RCC 7860 (cell line): ENCODE measurements at regions not wholly inside any gene's neighbourhood (a gene's known extent, or its start where the extent isn't known, plus 50 kb on each side); places are given as distances from the start of the nearest gene placed in this dataset.

Experiments
- DNase-seq: peaks from one replicate; pipeline ENCODE4 v3.0.0-alpha.2; 2015; ENCODE audit warnings: low spot score
- FAIRE-seq: peaks from 2 replicates; lab custom pipeline; 2012; peaks lifted over from hg19 to GRCh38; lab: Jason Lieb, UNC

DNA sequence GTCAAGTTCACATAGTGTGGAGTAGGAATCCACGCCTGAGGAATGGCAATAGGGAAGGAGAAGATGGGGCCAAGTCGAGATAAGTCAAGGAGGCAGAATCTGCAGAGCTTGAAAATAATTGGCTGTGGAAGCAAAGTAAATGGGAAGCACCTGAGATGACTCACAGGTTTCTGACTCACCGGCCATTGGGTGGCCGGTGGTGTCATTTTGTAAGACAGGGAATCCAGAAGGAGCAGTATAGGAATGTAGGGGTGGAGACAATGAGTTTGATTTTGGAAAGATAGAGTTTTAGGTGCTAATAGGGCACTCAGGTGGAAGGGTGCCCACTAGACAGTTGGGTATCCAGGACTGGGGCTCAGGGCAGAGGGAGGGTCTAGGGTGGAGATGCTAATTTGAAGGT is 201.0 kb upstream of the MAMLD1 start:
- peak; percentile 78 for FAIRE-seq
- peak; percentile 42 for DNase-seq

DNA sequence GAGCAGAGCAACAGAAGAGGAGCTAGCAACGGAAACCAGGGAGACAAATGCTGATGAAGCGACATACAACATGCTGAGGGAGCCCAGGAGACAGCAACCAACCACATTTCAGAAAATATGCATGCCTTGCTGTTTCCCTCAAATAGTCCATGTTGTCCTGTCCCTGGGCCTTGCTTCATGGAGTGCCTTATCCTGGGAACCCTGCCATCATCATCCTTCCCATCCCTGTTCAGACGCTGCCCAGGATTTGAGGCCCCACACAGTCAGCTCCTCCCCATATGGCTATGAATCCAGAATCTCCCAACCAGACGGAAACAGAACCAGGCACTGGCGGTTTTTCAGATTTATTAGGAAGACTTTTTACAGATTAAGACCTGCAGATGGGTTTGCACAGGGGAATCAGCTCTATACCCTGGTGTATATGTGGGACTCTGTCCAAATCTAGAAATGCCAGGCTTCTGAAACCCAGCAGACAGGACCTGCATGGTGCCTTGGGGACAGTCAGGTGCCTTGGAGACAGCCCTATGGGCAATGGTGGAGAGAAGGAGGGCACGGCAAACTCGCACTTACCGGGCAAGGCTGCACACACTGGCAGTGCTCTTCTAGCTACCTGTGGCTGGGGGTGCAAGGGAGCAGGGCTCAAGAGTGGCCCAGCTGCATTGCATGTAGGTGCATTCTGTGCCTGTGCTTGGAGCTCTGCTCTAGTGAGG is 199.7 kb upstream of the MAMLD1 start:
- FAIRE-seq (no peak), DNase-seq (no peak)

DNA sequence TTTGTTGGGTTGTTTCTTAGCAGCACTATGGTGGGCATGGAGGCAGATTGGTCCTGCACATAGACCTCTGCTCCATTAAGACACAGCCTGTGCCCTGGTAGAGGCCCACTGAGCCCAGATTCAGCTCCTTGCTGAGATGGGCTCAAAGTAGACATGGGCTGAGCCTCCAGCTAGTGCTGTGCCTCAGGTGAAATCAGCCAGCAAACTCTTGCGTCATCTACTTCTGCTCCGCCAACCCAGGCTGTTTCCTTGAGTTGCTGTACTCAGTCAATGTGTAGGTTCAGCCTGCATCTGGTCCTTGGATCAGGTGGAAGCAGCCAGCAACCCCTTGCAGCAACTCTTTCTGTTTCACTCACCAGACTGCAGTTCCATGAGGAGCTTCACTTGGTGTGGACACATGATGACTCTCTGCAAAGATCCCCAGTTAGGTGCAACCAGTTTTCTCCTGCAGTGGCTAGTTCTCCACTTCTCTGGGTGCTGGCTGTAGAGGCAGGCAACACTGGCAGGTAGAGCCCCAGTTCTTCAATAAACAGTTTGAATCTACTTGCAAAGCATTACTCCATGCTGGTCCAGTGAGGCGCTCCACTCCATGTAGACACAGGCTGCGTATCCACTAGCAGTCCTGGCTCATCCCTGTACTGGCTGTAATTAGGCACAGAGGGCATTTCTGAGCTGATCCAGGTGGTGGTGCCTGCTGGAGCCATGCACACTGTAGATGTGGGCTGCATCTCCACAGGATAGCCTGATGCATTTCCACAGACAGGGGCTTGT is 199.0 kb upstream of the MAMLD1 start:
- DNase-seq (no peak), FAIRE-seq (no peak)

DNA sequence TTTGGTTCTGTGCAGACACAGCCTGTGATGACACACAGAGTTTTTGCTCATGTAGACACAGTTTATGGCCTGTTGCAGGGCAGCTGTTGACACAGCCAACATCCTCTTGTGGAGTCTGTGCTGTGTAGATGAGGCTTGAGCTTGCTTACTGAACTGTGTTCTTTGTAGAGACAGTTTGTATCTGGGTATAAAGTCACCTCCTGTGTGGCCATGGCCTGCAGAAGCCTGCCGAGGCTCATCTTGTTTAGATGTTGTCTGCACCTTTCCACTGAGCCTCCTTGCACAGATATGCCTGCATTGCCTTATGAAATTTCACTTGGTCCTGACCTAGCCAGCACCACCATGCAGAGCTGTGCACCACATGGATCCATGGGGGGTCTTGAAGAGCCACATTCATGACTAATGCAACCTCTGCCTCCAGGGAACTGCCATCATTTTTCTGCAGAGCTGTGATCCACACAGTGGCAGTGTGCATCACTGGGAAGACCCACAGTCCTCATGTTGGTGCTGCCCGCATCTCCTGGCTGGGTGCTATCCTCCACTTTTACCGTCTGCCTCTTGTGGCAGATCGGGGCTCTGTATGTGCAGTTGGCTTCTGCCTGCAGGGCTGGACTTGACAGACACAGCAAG is 198.0 kb upstream of the MAMLD1 start:
- FAIRE-seq (no peak), DNase-seq (no peak)

DNA sequence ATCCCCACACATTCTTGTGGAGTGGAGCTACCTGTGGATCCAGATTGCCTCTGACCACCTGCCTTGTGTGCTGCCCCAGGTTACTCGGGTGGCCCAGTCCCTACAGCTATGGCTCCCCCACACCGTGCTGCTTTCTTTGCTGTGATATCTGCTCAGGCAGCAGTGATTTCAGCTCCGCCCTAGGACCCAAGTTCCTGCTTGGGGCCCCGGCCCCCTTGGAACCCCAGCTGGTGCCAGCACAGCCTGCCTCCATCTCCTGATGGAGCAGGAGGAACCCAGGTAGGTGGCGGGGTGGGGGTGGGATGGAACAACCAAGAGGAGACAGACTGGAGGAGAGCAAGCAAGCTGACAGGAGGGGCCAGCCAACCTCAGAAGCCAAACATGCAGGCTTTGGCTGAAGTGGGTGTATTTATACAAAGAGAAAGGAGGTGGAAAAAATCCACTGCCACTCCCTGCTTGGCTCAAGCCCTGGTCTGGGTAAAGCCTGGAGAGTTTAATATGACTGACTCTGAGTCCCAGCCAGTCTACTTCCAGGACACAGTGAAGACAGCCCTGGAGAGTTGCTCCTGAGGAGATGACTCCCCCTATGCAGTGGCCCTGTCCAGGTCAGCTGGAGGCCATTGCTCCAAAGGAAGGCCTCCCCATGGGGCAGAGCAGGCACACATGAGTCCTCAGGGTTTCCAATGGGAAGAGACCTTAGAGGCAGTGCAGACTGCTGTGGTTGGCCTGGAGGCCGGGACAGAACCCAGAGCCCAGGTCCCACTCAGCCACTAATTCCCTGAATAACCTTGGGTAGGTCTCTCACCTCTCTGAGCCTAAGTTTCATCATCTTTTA is 197.1 kb upstream of the MAMLD1 start:
- FAIRE-seq (no peak), DNase-seq (no peak)

DNA sequence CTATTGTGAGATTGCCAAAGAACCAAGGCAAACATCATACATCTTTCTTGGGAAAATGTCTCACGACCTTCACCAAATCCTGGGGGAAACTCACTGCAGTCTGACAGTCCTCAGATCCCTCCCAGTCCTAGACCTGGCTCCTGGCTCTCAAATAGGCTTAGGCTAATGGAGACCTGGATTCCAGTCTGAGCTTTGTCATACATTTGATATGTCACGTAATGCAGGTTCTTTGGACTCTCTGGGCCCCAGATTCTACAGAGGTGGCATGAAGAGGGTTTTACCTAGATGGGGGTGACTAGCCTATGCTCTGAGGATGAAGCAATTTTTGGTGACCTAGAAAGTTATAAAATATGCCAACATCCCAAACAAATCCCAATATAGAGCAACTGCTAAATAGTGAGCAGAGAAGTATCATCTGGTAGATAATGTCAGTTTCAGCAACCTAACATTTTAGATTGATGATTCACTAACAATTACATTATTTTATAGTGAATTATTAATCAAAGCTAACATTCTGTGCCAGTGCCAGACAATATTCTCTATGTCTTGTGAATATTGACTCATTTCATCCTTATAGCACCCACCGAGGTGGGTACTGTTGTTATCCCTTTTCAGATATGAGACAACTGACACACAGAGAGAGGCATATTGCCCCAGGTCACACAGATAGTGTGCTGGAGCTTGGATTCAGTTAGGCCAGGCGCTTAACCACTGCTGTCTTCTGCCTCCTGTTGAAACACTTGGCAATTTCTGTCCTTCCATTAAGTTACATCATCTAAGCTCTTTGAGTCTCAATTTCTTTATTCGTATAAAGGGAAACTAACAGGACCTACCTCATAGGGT is 195.4 kb upstream of the MAMLD1 start:
- FAIRE-seq (peak; percentile 84), DNase-seq (peak; percentile 56)

DNA sequence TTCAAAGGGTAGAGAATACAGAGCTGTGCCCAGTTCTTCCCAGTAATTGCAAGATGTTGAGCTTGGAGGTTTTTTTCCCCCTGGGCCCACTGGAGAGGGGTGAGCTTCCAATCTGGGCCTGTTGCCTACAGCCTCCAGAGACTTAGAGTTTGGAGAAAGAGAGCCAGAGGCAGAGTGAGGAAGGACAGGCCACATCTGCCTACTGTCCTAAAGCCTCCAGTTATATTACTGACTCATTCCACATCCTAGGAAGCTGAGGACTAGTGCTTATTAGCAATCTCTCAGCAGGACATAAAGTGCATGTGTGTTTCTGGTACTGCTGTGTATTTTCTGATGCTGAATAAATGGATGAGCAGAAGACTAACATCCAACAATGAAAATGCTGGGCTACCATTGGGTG is 181.0 kb upstream of the MAMLD1 start:
- DNase-seq (no peak), FAIRE-seq (no peak)

DNA sequence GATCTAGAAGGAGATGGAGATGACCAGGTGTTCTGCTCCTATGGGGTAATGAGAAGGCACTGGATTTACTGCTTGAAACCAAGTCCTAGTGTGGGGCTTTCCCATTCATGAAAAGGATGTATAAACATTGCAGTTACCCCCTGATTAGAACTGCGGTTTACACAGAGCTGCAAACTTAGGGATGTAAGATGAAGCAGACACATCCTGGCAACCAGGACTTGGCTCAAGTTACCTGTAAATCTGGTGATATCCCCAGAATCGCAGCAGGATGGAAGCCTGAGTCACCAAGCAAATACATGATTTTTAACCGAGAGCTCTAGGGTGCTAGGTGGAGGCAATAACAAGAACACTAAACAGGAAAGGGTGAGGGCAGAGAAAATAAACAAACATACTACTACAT is 178.6 kb upstream of the MAMLD1 start:
- DNase-seq (no peak), FAIRE-seq (no peak)

DNA sequence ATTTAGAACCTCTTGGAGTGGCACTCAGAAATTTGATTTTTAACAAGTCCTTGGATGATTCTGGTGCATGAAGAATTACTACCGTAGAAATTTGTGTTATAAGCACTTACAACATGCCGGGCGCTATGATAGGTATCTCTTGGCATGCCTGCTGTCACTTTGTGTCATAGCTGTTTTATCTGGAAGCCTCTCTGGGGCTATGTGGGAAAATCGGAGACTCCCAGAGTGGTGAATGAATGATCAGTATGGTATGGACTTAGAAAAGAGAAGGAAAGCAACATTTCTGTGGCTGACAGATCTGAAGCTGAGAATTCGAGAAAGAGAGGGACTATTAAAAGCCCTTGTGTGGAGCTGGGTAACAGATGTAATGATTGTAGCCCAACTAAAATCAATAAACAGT is 177.4 kb upstream of the MAMLD1 start:
- FAIRE-seq (no peak), DNase-seq (no peak)

DNA sequence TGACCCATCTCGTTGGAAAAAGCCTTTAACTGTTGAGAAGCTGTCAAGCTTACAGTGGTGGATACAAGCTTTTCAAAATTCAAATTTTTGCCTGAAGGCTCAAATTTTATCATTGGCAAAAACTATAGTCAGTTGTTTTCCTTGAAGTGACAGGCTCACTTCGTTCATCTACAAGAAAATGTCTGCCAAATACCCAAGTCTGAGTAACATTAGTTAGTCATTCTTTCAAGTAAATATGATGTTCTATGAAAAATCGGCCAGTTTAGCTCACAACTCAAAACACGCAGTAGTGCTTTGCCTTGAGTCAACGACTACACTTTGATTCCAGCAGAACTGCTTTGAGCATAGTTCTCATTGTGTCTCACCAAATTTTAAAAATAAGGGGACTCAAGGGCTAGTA is 170.3 kb upstream of the MAMLD1 start:
- no peak for FAIRE-seq
- no peak for DNase-seq

DNA sequence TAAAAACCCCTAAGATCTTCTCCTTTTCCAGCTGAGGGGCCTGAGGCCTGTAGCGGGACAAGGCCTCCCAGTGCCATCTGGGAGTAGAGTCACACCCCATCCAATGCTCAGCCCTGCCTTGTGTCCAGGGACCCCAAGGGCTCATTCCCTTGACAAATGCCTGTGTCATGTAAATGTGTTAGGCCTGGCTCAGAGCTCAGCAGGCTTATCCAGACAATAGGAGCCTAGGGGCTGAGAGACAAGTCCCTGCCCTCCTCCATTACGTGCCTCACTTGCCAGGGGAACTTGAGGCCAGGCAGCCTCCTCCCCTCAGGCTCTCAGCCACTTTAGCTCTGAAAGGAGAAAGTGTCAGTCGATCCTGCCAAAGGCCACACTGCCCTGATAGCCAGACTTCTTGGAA is 166.8 kb upstream of the MAMLD1 start:
- DNase-seq (no peak), FAIRE-seq (no peak)

DNA sequence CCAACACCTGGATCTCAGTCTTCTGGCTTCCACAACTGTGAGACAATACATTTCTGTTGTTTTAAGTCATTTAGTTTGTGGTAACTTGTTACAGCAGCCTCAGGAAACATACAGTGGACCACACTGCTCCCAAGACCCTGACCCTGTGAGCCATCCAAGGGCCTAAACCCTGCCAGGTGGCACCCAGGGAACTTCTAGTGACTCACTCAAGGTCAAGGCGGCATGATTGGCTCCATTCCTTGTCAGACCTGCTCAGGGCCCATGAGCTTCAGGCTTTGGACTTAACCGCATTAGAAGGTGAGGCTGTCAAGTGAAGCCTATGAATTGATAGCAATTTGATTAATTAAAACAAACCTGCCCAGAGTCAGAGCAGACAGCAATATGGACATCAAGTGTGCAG is 165.7 kb upstream of the MAMLD1 start:
- DNase-seq = no peak
- no peak for FAIRE-seq

DNA sequence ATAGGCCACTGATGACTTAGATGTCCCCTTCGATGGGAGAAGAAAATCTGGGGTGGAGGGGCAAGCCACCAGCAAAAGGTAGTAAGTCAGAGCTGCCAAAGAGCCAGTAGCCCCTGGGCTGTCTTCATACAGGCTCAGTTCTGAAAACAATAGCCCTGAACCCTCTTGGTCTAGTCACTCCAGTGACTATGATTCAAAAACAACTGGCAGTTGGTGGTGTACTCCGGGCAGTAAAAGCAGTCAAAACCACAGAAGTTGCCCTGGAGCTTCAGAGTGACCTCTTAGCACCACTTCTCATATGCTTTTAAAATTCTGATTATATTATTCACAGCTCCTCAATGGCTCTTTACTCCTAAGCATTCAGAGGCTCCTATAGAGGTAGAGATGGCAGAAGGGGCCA is 164.3 kb upstream of the MAMLD1 start:
- no peak for FAIRE-seq

DNA sequence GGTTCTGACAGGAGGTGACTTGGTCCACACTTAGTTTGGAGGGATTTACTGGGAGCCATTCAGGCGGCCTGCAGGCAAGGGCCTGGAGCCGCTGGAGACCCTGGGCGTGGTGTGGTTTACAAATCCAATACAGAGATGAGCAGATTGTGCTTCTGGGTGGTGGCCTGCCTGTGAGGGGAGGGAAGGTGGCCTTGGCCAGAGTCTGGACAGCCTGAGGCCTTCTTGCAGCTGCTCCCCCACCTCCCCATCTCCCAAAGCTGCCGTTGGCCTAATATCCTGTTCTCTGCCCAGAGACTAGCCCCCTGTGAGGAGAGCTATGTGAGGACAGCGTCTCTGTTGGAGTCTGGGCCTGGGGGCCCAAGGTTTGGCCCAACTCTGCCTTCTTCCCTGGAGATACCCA is 163.9 kb upstream of the MAMLD1 start:
- DNase-seq (no peak), FAIRE-seq (no peak)

More for the DNA sequence above, 164.3 kb upstream of the MAMLD1 start:
- DNase-seq = peak; percentile 45

DNA sequence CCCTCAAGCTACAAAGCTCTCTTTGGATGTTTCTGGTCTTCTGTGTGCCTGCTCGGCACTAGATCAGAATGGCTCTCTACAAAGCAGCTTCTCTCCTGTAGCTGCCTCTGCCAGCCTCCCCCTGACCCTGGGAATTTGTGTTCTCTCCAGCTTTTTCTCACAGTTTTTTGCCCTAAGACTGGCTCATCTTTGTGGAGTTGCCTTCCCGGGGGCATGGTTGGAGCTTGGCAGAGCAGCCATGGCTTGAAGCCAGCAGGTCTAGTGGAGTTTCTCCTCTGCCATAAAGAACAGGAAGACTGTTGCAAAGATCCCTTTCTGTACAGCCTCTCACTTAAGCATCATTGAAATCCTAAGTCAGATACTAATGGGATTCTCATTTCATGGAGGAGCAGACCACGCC is 163.3 kb upstream of the MAMLD1 start:
- DNase-seq (no peak), FAIRE-seq (no peak)

DNA sequence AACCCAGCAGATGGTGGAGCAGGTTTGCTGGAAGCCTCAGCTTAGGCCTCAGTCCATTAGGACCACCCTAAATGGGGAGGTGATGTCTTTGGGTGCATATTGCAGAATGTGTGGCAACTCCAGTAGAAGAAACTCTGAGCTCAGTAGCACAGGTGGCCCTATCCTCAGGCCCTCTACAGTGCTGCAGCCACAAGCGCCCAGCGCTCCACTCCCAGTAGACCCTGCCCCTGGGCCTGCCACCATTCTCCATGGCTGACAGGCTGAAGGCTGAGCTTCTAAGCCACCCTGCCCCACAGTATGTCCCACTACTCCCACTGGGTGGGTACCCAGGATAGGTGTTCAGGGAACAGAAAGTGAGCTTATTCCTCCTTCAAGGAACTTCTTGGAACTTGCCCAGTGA is 162.8 kb upstream of the MAMLD1 start:
- DNase-seq (no peak), FAIRE-seq (no peak)

DNA sequence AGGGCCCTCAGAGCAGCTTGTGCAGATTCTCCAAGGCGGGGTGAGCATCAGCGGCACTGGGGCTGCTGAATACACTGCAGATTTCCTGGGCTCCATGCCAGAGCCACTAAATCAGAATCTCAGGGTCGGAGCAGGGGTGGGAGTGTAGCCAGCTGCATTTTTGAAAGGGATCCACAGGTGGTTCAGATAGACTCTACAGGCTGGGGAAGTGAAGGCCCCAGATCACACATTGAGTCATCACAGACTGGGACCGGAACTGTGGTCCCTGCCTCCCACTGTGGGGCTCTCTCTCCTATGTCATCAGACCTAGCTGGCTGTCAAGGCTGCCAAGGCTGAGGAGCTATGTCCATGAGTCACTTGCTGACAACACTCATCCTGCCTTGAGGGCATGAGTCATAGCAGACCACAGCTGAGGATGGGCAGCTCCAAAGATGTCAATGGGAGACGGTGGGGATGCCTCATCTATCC is 162.3 kb upstream of the MAMLD1 start:
- FAIRE-seq = peak; percentile 99

DNA sequence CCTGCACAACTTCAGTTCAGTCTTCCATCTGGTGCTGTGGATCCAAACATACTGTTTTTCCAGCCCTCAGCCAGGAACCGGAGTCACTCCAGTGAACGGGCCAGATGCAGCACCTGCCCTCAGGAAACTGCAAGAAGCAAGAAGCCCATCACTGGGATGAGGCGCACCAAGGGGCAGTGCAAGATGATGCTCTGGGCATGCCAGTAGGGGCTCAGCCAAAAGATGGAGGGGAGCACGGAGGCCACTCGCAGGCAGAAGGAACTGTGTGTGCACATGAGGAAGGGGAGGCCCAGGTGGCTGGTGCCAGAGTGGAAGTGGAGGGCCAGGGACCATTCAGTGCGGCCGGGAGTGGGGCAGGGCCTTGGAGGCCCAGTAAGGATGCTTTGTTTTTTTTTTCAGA is 161.7 kb upstream of the MAMLD1 start:
- DNase-seq (no peak), FAIRE-seq (no peak)

More for the DNA sequence above, 162.3 kb upstream of the MAMLD1 start:
- DNase-seq = peak; percentile 98

DNA sequence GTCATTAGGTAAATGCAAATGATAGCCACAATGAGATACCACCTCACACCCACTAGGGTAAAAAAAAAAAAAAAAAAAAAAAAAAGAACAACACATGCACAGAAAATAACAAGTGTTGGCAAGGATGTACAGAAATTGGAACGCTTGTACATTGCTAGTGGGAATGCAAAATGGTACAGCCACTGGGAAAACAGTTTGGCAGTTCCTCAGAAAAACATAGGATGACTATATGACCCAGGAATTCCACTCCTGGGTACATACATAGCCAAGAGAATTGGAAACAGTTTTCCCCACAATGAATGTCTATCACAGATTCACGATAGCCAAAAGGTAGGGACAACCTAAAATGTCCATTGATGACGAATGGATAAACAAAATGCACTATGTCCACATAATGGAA is 161.3 kb upstream of the MAMLD1 start:
- FAIRE-seq (no peak), DNase-seq (peak; percentile 6)

DNA sequence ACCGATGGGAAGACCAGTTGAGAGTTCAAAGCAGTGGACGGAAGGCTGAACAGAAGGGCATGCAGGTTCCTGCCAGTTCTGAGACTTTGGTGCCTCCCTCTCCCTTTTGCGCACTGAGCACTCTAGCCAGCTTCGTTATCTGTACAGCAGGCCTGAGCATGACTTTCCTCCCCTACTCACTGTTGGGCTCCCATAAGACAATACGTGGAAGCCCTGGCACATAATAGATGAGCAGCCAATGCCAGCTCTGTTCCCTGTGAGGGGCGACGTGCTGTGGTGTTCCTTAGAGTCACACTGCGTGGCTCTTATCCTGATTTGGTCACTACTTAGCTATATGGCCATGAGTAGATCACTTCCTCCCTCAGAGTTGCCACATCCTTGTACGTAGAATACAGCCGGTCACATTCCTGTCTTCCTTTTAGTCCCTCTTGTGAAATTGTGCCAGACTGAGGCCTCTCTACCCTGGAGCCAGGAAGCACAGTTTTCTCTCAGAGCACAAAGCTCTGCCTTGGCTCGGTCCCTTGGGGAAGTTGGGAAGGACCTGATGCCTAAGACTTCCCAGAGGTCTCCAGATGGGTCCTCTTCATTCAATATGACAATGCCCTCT is 160.4 kb upstream of the MAMLD1 start:
- FAIRE-seq = no peak
- no peak for DNase-seq
